ENCODE measurements at regions not wholly inside any gene's neighbourhood (a gene's known extent, or its start where the extent isn't known, plus 50 kb on each side); places are given as distances from the start of the nearest gene placed in this dataset.

- ChIA-PET POLR2A (no interaction called here), CTCF (no interaction called here)
- TF ChIP-seq, protein P1, sequence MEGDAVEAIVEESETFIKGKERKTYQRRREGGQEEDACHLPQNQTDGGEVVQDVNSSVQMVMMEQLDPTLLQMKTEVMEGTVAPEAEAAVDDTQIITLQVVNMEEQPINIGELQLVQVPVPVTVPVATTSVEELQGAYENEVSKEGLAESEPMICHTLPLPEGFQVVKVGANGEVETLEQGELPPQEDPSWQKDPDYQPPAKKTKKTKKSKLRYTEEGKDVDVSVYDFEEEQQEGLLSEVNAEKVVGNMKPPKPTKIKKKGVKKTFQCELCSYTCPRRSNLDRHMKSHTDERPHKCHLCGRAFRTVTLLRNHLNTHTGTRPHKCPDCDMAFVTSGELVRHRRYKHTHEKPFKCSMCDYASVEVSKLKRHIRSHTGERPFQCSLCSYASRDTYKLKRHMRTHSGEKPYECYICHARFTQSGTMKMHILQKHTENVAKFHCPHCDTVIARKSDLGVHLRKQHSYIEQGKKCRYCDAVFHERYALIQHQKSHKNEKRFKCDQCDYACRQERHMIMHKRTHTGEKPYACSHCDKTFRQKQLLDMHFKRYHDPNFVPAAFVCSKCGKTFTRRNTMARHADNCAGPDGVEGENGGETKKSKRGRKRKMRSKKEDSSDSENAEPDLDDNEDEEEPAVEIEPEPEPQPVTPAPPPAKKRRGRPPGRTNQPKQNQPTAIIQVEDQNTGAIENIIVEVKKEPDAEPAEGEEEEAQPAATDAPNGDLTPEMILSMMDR (IDR thresholded peaks at IDR 0.05; ENCODE audit: control extremely low read depth, extremely low read depth, low read depth, missing control alignments) = no peak
- no peak for DNase-seq (ENCODE audit: extremely low spot score)
Measured at GRCh38 chr20:22106308-22106938, 401.0 kb downstream of the PAX1 start.

- ChIA-PET CTCF (no interaction called here), POLR2A (no interaction called here)
- TF ChIP-seq, protein P1 (IDR thresholded peaks at IDR 0.05; ENCODE audit: control extremely low read depth, extremely low read depth, low read depth, missing control alignments) = no peak
- DNase-seq (ENCODE audit: extremely low spot score) = no peak
Measured at GRCh38 chr20:22101606-22102005, 396.1 kb downstream of the PAX1 start.

DNA sequence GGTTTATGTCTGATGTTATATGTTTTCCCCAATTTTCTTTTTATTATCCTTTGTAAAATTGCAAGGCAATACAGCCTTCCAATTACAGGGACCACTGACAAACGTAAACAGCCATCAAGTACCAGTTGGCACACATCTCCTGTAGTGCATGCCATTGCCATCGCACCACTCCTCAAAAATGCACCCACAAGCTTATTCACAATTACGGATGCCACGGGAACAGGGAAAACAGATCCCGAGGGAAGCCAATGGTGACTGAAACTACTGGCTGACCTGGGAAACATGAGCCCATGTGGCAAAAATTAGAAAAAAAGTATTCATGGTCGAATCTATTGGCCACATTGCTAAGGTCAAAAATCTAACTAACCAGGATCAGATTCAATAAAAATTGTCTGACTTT lies 395.2 kb downstream of the PAX1 start:
- DNase-seq (ENCODE audit: extremely low spot score) = no peak
- TF ChIP-seq, protein P1 (IDR thresholded peaks at IDR 0.05; ENCODE audit: control extremely low read depth, extremely low read depth, low read depth, missing control alignments) = no peak
- ChIA-PET CTCF (no interaction called here), POLR2A (no interaction called here)

GRCh38 chr20:22099348-22099747 lies 393.9 kb downstream of the PAX1 start:
- POLR2A ChIA-PET = no interaction called here
- TF ChIP-seq, protein P1 (IDR thresholded peaks at IDR 0.05; ENCODE audit: control extremely low read depth, extremely low read depth, low read depth, missing control alignments) = no peak
- no peak for DNase-seq (ENCODE audit: extremely low spot score)
- CTCF ChIA-PET = no interaction called here

- CTCF ChIA-PET = no interaction called here
Measured at GRCh38 chr20:22098511-22098910, 393.0 kb downstream of the PAX1 start.

DNA sequence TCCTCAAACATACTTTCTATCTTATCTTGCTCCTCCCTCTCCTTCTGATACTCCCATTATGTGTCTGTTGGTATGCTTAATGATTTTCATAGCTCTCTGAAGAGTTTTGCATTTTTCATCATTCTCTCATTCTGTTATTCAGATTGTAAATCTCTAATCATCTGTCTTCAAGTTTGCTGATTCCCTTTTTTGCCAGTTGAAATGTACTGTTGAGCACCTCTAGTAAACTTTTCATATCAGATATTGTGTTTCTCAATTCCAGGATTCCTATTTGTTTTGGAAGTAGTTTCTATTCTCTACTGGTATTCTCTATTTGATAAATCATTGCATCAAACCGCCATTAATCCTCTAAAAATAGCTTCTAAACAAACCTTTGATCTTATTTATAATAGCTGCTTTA lies 387.7 kb downstream of the PAX1 start:
- no peak for DNase-seq (ENCODE audit: extremely low spot score)
- POLR2A ChIA-PET = no interaction called here
- TF ChIP-seq, protein P1 (IDR thresholded peaks at IDR 0.05; ENCODE audit: control extremely low read depth, extremely low read depth, low read depth, missing control alignments) = no peak
- CTCF ChIA-PET = no interaction called here

More at GRCh38 chr20:22098511-22098910, 393.0 kb downstream of the PAX1 start:
- TF ChIP-seq, protein P1 (IDR thresholded peaks at IDR 0.05; ENCODE audit: control extremely low read depth, extremely low read depth, low read depth, missing control alignments) = no peak
- POLR2A ChIA-PET = no interaction called here
- no peak for DNase-seq (ENCODE audit: extremely low spot score)

GRCh38 chr20:22088882-22089281 lies 383.4 kb downstream of the PAX1 start:
- POLR2A ChIA-PET = no interaction called here
- TF ChIP-seq, protein P1 (IDR thresholded peaks at IDR 0.05; ENCODE audit: control extremely low read depth, extremely low read depth, low read depth, missing control alignments) = no peak
- CTCF ChIA-PET = no interaction called here
- DNase-seq (ENCODE audit: extremely low spot score) = no peak

All from GM10248 (cell line).